ENCODE measurements at regions not wholly inside any gene's neighbourhood (a gene's known extent, or its start where the extent isn't known, plus 50 kb on each side); places are given as distances from the start of the nearest gene placed in this dataset.

DNA sequence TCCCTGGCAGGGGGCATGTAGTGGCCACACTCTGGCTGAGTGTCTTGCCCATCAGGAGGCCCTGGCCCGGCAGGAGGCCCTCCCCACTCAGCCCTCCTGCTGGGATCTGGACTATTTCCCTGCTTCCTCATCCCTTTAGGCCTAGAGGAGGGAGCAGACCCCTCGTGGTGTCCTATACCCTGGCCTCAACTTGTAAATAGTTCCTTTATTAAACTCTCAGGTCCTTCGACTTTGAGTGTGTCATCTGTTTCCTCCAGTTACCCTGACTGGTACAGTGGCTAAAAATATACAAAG is 166.7 kb upstream of the GLI2 start:
- Histone ChIP-seq H3K9me3 (replicated peaks; ENCODE audit: control insufficient read depth, insufficient read depth, low read depth, low read length) (no peaks in the 10 kb centered on the region), H3K4me3 (no peak overlapping the region), H3K4me2 (ENCODE audit: insufficient read depth, low read length) (no peak overlapping the region), H4K20me1 (replicated peaks; ENCODE audit: control insufficient read depth, insufficient read depth, low read length) (peaks cover 6% of the 10 kb centered on the region; the same call in 1 of the 2 replicates), H3K27ac (ENCODE audit: extremely low read depth, low read depth, low read length) (no peak overlapping the region), H2AFZ (ENCODE audit: low read depth, low read length) (no peak overlapping the region), H3K4me1 (replicated peaks in 1 of 2; ENCODE audit: control insufficient read depth in 2 of 2, insufficient read depth in 2 of 2, low read length in 2 of 2) (no peaks in the 10 kb centered on the region), H3K36me3 (ENCODE audit: control insufficient read depth, insufficient read depth, low read length) (no peaks in the 10 kb centered on the region), H3K27me3 (ENCODE audit: control insufficient read depth in 2 of 2, insufficient read depth in 2 of 2, low read length in 2 of 2) (peaks cover 6 to 81% of the 10 kb centered on the region in 2 experiments; a peak in 4 of 5 replicates), H3K9ac (ENCODE audit: insufficient read depth in 1 of 2, low read depth in 2 of 2, low read length in 2 of 2) (no peak overlapping the region), H3K9me1 (ENCODE audit: control insufficient read depth, insufficient read depth, low read length) (peaks cover 2% of the 10 kb centered on the region), H3K79me2 (ENCODE audit: control insufficient read depth, insufficient read depth, low read length) (no peaks in the 10 kb centered on the region)
- BruUV-seq (replicated peaks): no TSS peak
- in situ Hi-C loops (cut with MboI): no loop called here
- TF ChIP-seq MCM3 (IDR thresholded peaks at IDR 0.05) (no peak), ZBTB8A (IDR thresholded peaks at IDR 0.05; ENCODE audit: partially characterized antibody) (no peak), PYGO2 (tag; IDR thresholded peaks at IDR 0.05) (no peak), ZKSCAN8 (CRISPR knock-in tag; IDR thresholded peaks at IDR 0.05) (no peak), YY1 (IDR thresholded peaks at IDR 0.05; ENCODE audit: borderline replicate concordance in 1 of 3, control insufficient read depth in 1 of 3, extremely low read depth in 1 of 3, insufficient read depth in 3 of 3, insufficient read length in 1 of 3, insufficient replicate concordance in 2 of 3, low read depth in 1 of 3, low read length in 2 of 3) (no peak), ZNF23 (CRISPR knock-in tag; IDR thresholded peaks at IDR 0.05) (no peak), ELF2 (CRISPR knock-in tag; IDR thresholded peaks at IDR 0.05) (no peak), CHCHD3 (CRISPR knock-in tag; IDR thresholded peaks at IDR 0.05) (no peak), MIER1 (IDR thresholded peaks at IDR 0.05; ENCODE audit: low read depth) (no peak)
- TF ChIP-seq, protein P1, sequence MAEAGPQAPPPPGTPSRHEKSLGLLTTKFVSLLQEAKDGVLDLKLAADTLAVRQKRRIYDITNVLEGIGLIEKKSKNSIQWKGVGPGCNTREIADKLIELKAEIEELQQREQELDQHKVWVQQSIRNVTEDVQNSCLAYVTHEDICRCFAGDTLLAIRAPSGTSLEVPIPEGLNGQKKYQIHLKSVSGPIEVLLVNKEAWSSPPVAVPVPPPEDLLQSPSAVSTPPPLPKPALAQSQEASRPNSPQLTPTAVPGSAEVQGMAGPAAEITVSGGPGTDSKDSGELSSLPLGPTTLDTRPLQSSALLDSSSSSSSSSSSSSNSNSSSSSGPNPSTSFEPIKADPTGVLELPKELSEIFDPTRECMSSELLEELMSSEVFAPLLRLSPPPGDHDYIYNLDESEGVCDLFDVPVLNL (CRISPR knock-in tag; IDR thresholded peaks at IDR 0.05; ENCODE audit: low read depth): no peak
- TF ChIP-seq, protein P2, sequence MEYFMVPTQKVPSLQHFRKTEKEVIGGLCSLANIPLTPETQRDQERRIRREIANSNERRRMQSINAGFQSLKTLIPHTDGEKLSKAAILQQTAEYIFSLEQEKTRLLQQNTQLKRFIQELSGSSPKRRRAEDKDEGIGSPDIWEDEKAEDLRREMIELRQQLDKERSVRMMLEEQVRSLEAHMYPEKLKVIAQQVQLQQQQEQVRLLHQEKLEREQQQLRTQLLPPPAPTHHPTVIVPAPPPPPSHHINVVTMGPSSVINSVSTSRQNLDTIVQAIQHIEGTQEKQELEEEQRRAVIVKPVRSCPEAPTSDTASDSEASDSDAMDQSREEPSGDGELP (CRISPR knock-in tag; IDR thresholded peaks at IDR 0.05; ENCODE audit: borderline replicate concordance): no peak
- ChIA-PET CTCF (ENCODE audit: low intra/inter-chr PET ratio) (no interaction called here), POLR2A (no interaction called here)
- ATAC-seq (no peak), FAIRE-seq (no peak), DNase-seq (ENCODE audit: extremely low read depth in 1 of 4, low spot score in 3 of 4) (no peak)
- WGBS (ENCODE audit: insufficient coverage, low coverage, missing lambda C conversion rate): 0% methylated on average over 3 of the region's 3 CpGs
- intact Hi-C loops (cut with micrococcal nuclease): no loop called here
